ENCODE measurements at regions not wholly inside any gene's neighbourhood (a gene's known extent, or its start where the extent isn't known, plus 50 kb on each side); places are given as distances from the start of the nearest gene placed in this dataset.
"Not testable (repeated sequence)": the region's sequence is repeated elsewhere in the genome, so short reads cannot be mapped to it uniquely, and the experiment has no call there.

DNA sequence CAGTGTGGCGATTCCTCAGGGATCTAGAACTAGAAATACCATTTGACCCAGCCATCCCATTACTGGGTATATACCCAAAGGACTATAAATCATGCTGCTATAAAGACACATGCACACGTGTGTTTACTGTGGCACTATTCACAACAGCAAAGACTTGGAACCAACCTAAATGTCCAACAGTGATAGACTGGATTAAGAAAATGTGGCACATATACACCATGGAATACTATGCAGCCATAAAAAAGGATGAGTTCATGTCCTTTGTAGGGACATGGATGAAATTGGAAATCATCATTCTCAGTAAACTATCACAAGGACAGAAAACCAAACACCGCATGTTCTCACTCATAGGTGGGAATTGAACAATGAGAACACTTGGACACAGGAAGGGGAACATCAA lies 107.9 kb upstream of the TSPAN8 start:
- not testable (repeated sequence) for H2BK12ac ChIP-seq (ENCODE audit: low read length); H3K4me2 ChIP-seq (ENCODE audit: low read length); H3K4ac ChIP-seq (ENCODE audit: low read depth, low read length); H2AK5ac ChIP-seq (ENCODE audit: low read length); H4K12ac ChIP-seq (ENCODE audit: low read depth, low read length); H3K79me2 ChIP-seq (ENCODE audit: control insufficient read depth, insufficient read depth, low read length, poor library complexity); H3K4me1 ChIP-seq (ENCODE audit: control insufficient read depth in 1 of 2, insufficient read depth in 2 of 2, low read length in 2 of 2); H2AFZ ChIP-seq (ENCODE audit: insufficient read depth, low read length, poor library complexity); H4K8ac ChIP-seq (ENCODE audit: low read depth, low read length); H3K79me1 ChIP-seq (ENCODE audit: low read length); H3K36me3 ChIP-seq (ENCODE audit: control insufficient read depth in 1 of 2, insufficient read depth in 2 of 2, low read length in 2 of 2); H3K4me3 ChIP-seq (ENCODE audit: low read depth, low read length); DNase-seq; H2BK120ac ChIP-seq (ENCODE audit: insufficient read depth, low read length, poor library complexity); H4K91ac ChIP-seq (ENCODE audit: low read depth, low read length); H3K27ac ChIP-seq (ENCODE audit: low read depth, low read length); H3K18ac ChIP-seq (ENCODE audit: low read length); H3K9ac ChIP-seq (ENCODE audit: low read length); H3K23ac ChIP-seq (ENCODE audit: low read length); H2BK5ac ChIP-seq (ENCODE audit: low read depth, low read length, poor library complexity); H3K14ac ChIP-seq (ENCODE audit: low read length); H3K27me3 ChIP-seq (ENCODE audit: insufficient read depth, low read length); H3K9me3 ChIP-seq (ENCODE audit: insufficient read depth, low read depth, low read length)
- no CpG with 5 or more reads among the region's 3 CpGs for WGBS (ENCODE audit: extremely low coverage, insufficient coverage, insufficient read length)

DNA sequence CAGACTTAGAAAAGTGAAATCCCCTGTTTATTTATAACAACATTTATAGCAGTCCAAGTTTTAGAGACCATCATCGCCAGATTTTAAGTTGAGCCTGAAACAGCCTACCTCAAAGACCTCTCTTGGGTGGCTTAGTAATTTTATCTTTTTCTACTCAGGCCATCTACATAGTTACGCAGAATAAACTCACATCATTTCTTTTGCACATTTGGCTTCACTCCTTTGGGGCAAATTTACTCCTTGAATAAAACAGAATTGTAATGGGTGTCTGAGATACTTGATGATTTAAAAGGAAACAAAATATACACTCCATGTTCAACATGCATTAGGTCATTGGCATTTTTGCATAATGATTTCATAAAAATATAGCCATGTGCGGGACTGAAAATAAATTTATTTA lies 104.7 kb upstream of the TSPAN8 start:
- Histone ChIP-seq H4K91ac (ENCODE audit: low read depth, low read length) (no peak overlapping the region), H2BK120ac (ENCODE audit: insufficient read depth, low read length, poor library complexity) (no peak overlapping the region), H4K12ac (ENCODE audit: low read depth, low read length) (no peak overlapping the region), H3K18ac (ENCODE audit: low read length) (no peak overlapping the region), H2BK12ac (ENCODE audit: low read length) (no peak overlapping the region), H2BK5ac (ENCODE audit: low read depth, low read length, poor library complexity) (no peak overlapping the region), H3K4me1 (ENCODE audit: control insufficient read depth in 1 of 2, insufficient read depth in 2 of 2, low read length in 2 of 2) (no peaks in the 10 kb centered on the region), H3K4me3 (ENCODE audit: low read depth, low read length) (no peak overlapping the region), H3K79me1 (ENCODE audit: low read length) (no peaks in the 10 kb centered on the region), H3K9me3 (ENCODE audit: insufficient read depth, low read depth, low read length) (no peaks in the 10 kb centered on the region), H3K27me3 (ENCODE audit: insufficient read depth, low read length) (no peaks in the 10 kb centered on the region), H3K79me2 (ENCODE audit: control insufficient read depth, insufficient read depth, low read length, poor library complexity) (no peaks in the 10 kb centered on the region), H3K27ac (ENCODE audit: low read depth, low read length) (no peak overlapping the region), H3K23ac (ENCODE audit: low read length) (no peak overlapping the region), H3K9ac (ENCODE audit: low read length) (no peak overlapping the region), H2AFZ (ENCODE audit: insufficient read depth, low read length, poor library complexity) (no peak overlapping the region), H2AK5ac (ENCODE audit: low read length) (no peak overlapping the region), H3K4ac (ENCODE audit: low read depth, low read length) (no peak overlapping the region), H3K4me2 (ENCODE audit: low read length) (no peak overlapping the region), H3K36me3 (ENCODE audit: control insufficient read depth in 1 of 2, insufficient read depth in 2 of 2, low read length in 2 of 2) (no peaks in the 10 kb centered on the region), H3K14ac (ENCODE audit: low read length) (no peak overlapping the region), H4K8ac (ENCODE audit: low read depth, low read length) (no peak overlapping the region)
- no peak for DNase-seq
- no CpG with 5 or more reads among the region's 3 CpGs for WGBS (ENCODE audit: extremely low coverage, insufficient coverage, insufficient read length)

DNA sequence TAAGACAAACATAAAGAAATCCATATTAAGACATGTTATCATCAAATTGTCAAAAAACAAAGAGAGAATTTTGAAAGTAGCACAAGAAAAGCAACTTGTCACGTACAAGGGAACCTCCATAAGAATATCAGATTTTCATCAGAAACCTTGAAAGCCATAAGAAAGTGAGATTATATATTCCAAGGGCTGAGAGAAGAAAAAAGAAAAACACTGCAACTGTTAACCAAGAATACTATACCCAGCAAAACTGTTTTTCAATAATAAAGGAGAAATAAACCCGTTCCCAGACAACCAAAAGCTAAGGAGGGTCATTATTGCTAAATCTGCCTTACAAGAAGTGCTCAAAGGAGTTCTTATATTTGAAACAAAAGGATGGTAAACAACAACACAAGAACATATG lies 94.7 kb upstream of the TSPAN8 start:
- Histone ChIP-seq H3K9me3 (ENCODE audit: insufficient read depth, low read depth, low read length) (no peaks in the 10 kb centered on the region), H3K23ac (ENCODE audit: low read length) (no peak overlapping the region), H4K91ac (ENCODE audit: low read depth, low read length) (no peak overlapping the region), H3K4me1 (ENCODE audit: control insufficient read depth in 1 of 2, insufficient read depth in 2 of 2, low read length in 2 of 2) (no peaks in the 10 kb centered on the region), H4K12ac (ENCODE audit: low read depth, low read length) (no peak overlapping the region), H3K79me1 (ENCODE audit: low read length) (no peaks in the 10 kb centered on the region), H2BK120ac (ENCODE audit: insufficient read depth, low read length, poor library complexity) (no peak overlapping the region), H3K4me2 (ENCODE audit: low read length) (no peak overlapping the region), H2BK12ac (ENCODE audit: low read length) (no peak overlapping the region), H3K36me3 (ENCODE audit: control insufficient read depth in 1 of 2, insufficient read depth in 2 of 2, low read length in 2 of 2) (no peaks in the 10 kb centered on the region), H3K27ac (ENCODE audit: low read depth, low read length) (no peak overlapping the region), H3K27me3 (ENCODE audit: insufficient read depth, low read length) (no peaks in the 10 kb centered on the region), H3K79me2 (ENCODE audit: control insufficient read depth, insufficient read depth, low read length, poor library complexity) (no peaks in the 10 kb centered on the region), H2AFZ (ENCODE audit: insufficient read depth, low read length, poor library complexity) (no peak overlapping the region), H2BK5ac (ENCODE audit: low read depth, low read length, poor library complexity) (no peak overlapping the region), H3K18ac (ENCODE audit: low read length) (no peak overlapping the region), H2AK5ac (ENCODE audit: low read length) (no peak overlapping the region), H3K4me3 (ENCODE audit: low read depth, low read length) (no peak overlapping the region), H3K4ac (ENCODE audit: low read depth, low read length) (no peak overlapping the region), H4K8ac (ENCODE audit: low read depth, low read length) (no peak overlapping the region), H3K14ac (ENCODE audit: low read length) (no peak overlapping the region), H3K9ac (ENCODE audit: low read length) (no peak overlapping the region)
- no CpG with 5 or more reads among the region's 2 CpGs for WGBS (ENCODE audit: extremely low coverage, insufficient coverage, insufficient read length)
- DNase-seq, result no peak

DNA sequence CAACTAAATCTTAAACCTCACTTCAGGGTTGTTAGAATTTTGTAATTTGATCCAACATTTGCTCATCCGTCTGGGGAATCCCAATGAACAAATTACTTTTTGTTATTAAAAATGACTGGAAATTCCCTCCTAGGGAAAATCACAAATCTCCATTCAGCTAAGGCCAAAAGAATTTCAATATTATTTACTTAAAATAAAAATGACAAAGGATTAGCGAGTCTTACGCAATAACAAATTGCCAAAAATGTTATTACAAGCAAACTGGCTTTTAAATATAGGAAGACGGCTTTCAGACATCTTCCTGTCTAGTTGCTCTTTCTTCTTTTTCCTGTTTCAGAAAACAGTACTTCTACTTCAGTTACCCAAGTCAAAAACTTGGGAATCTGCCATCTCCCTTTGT lies 92.4 kb upstream of the TSPAN8 start:
- Histone ChIP-seq H2AFZ (ENCODE audit: insufficient read depth, low read length, poor library complexity) (no peak overlapping the region), H3K4me1 (ENCODE audit: control insufficient read depth in 1 of 2, insufficient read depth in 2 of 2, low read length in 2 of 2) (no peaks in the 10 kb centered on the region), H2BK12ac (ENCODE audit: low read length) (no peak overlapping the region), H3K9me3 (ENCODE audit: insufficient read depth, low read depth, low read length) (no peaks in the 10 kb centered on the region), H3K27ac (ENCODE audit: low read depth, low read length) (no peak overlapping the region), H3K79me2 (ENCODE audit: control insufficient read depth, insufficient read depth, low read length, poor library complexity) (no peaks in the 10 kb centered on the region), H2BK120ac (ENCODE audit: insufficient read depth, low read length, poor library complexity) (no peak overlapping the region), H3K36me3 (ENCODE audit: control insufficient read depth in 1 of 2, insufficient read depth in 2 of 2, low read length in 2 of 2) (no peaks in the 10 kb centered on the region), H3K27me3 (ENCODE audit: insufficient read depth, low read length) (no peaks in the 10 kb centered on the region), H2BK5ac (ENCODE audit: low read depth, low read length, poor library complexity) (no peak overlapping the region), H3K9ac (ENCODE audit: low read length) (no peak overlapping the region), H3K4ac (ENCODE audit: low read depth, low read length) (no peak overlapping the region), H3K4me3 (ENCODE audit: low read depth, low read length) (no peak overlapping the region), H2AK5ac (ENCODE audit: low read length) (no peak overlapping the region), H3K4me2 (ENCODE audit: low read length) (no peak overlapping the region), H3K14ac (ENCODE audit: low read length) (no peak overlapping the region), H4K91ac (ENCODE audit: low read depth, low read length) (no peak overlapping the region), H4K8ac (ENCODE audit: low read depth, low read length) (no peak overlapping the region), H3K23ac (ENCODE audit: low read length) (no peak overlapping the region), H4K12ac (ENCODE audit: low read depth, low read length) (no peak overlapping the region), H3K18ac (ENCODE audit: low read length) (no peak overlapping the region), H3K79me1 (ENCODE audit: low read length) (no peaks in the 10 kb centered on the region)
- no CpG with 5 or more reads among the region's 4 CpGs for WGBS (ENCODE audit: extremely low coverage, insufficient coverage, insufficient read length)
- DNase-seq, result no peak
